ENCODE measurements at regions not wholly inside any gene's neighbourhood (a gene's known extent, or its start where the extent isn't known, plus 50 kb on each side); places are given as distances from the start of the nearest gene placed in this dataset.

GRCh38 chr20:11333634-11334033, 584.1 kb upstream of the BTBD3 start:
- no peak for TF ChIP-seq CTCF (IDR thresholded peaks at IDR 0.05)
- TF ChIP-seq POLR2A (IDR thresholded peaks at IDR 0.05), result no peak

All from Peyer's patch (tissue), 4 donors.